DOHH2 (cell line): ENCODE measurements at regions not wholly inside any gene's neighbourhood (a gene's known extent, or its start where the extent isn't known, plus 50 kb on each side); places are given as distances from the start of the nearest gene placed in this dataset.

Source experiments
- H3F3A ChIP-seq: fragments of 200-600 bp; sonication (generic), shearing (Covaris generic); 2 replicates; pipeline ENCODE4 v1.6.0; 2016; ENCODE audit warnings: antibody characterized with exemption, mild to moderate bottlenecking; ENCODE audit not compliant: control insufficient read depth, insufficient read depth
- H3K27ac ChIP-seq: fragments of 200-600 bp; sonication (generic); 2 replicates; pipeline ENCODE4 v1.5.1; 2014; ENCODE audit warnings: low read depth, mild to moderate bottlenecking, low read length, moderate library complexity
- H3K27me3 ChIP-seq: fragments of 200-600 bp; sonication (generic); 2 replicates; pipeline ENCODE4 v1.6.1; 2014; ENCODE audit warnings: mild to moderate bottlenecking, low read length, mixed read lengths; ENCODE audit not compliant: control insufficient read depth
- H3K36me3 ChIP-seq: fragments of 200-600 bp; sonication (generic); 2 replicates; pipeline ENCODE4 v1.6.1; 2014; ENCODE audit warnings: mild to moderate bottlenecking, low read length, moderate library complexity, mixed read lengths; ENCODE audit not compliant: control insufficient read depth
- H3K4me1 ChIP-seq: fragments of 200-600 bp; sonication (generic); 2 replicates; pipeline ENCODE4 v1.6.1; 2014; ENCODE audit warnings: mild to moderate bottlenecking, low read length, mixed read lengths; ENCODE audit not compliant: control insufficient read depth
- H3K4me2 ChIP-seq: fragments of 200-600 bp; sonication (generic); 2 replicates; pipeline ENCODE4 v1.6.0; 2014; ENCODE audit warnings: mild to moderate bottlenecking, low read length, moderate library complexity
- H3K4me3 ChIP-seq: fragments of 200-600 bp; sonication (generic); 2 replicates; pipeline ENCODE4 v1.5.1; 2014; ENCODE audit warnings: mild to moderate bottlenecking, low read length, mixed read lengths
- H3K79me2 ChIP-seq: fragments of 200-600 bp; sonication (generic); 2 replicates; pipeline ENCODE4 v1.6.1; 2014; ENCODE audit warnings: mild to moderate bottlenecking, low read length, mixed read lengths; ENCODE audit not compliant: control insufficient read depth
- H3K9me2 ChIP-seq: fragments of 200-600 bp; sonication (generic); replicated peaks from 2 replicates; pipeline ENCODE4 v1.6.1; 2014; ENCODE audit warnings: mild to moderate bottlenecking, low read length, mixed read lengths; ENCODE audit not compliant: control insufficient read depth
- H3K9me3 ChIP-seq: fragments of 200-600 bp; sonication (generic); 2 replicates; pipeline ENCODE4 v1.6.1; 2014; ENCODE audit warnings: antibody characterized with exemption, low read length, mixed read lengths; ENCODE audit not compliant: control insufficient read depth, insufficient read depth
- H4K20me1 ChIP-seq: fragments of 200-600 bp; sonication (generic); 2 replicates; pipeline ENCODE4 v1.6.0; 2014; ENCODE audit warnings: low read depth, mild to moderate bottlenecking, antibody characterized with exemption, low read length, moderate library complexity; ENCODE audit not compliant: control insufficient read depth, insufficient read depth
- EZH2phosphoT487 ChIP-seq: fragments of 200-600 bp; sonication (generic); IDR thresholded peaks from 2 replicates; pipeline ENCODE4 v1.6.1; 2017; ENCODE audit warnings: borderline replicate concordance, mild to moderate bottlenecking, antibody characterized with exemption, low read length, moderate library complexity, mixed read lengths
- TF ChIP-seq, protein P1 (sequence below): fragments of 200-600 bp; sonication (generic); IDR thresholded peaks from one replicate; pipeline ENCODE4 v1.5.1; 2014; ENCODE audit warnings: antibody characterized with exemption, mild to moderate bottlenecking, low read depth, low read length; ENCODE audit not compliant: poor library complexity, severe bottlenecking

DNA sequence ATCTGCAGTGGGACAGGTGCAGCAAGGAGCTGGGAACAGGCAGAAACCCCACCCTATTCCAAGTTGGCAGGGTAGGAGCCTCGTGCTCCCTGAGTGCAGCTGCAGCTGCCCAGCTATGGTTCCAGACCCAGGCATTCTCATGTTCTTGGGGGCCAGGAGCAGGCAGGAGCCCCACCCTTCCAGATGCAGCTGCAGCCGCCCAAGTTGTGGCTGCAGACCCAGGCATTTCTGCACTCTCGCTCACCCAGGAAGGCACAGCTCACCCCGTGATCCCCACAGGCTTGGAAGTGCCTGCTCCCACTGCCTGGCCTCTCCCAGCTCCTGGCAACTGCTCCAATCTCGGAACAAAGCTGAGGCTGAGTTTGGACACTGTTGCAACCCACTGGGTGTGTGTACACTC lies 275.8 kb upstream of the ADRA1B start:
- Histone ChIP-seq H3K27me3 (0 out of 2 replicates have a peak, but pooled peaks cover 5% of the 10 kb centered on the region), H3K4me3 (no peak overlapping the region), H3K9me3 (no peaks in the 10 kb centered on the region), H3K4me2 (no peak overlapping the region), H3F3A (no peaks in the 10 kb centered on the region), H4K20me1 (no peaks in the 10 kb centered on the region), H3K9me2 (no peaks in the 10 kb centered on the region), H3K36me3 (no peaks in the 10 kb centered on the region), H3K79me2 (no peaks in the 10 kb centered on the region), H3K4me1 (no peaks in the 10 kb centered on the region), H3K27ac (no peak overlapping the region)
- TF ChIP-seq, protein P1, sequence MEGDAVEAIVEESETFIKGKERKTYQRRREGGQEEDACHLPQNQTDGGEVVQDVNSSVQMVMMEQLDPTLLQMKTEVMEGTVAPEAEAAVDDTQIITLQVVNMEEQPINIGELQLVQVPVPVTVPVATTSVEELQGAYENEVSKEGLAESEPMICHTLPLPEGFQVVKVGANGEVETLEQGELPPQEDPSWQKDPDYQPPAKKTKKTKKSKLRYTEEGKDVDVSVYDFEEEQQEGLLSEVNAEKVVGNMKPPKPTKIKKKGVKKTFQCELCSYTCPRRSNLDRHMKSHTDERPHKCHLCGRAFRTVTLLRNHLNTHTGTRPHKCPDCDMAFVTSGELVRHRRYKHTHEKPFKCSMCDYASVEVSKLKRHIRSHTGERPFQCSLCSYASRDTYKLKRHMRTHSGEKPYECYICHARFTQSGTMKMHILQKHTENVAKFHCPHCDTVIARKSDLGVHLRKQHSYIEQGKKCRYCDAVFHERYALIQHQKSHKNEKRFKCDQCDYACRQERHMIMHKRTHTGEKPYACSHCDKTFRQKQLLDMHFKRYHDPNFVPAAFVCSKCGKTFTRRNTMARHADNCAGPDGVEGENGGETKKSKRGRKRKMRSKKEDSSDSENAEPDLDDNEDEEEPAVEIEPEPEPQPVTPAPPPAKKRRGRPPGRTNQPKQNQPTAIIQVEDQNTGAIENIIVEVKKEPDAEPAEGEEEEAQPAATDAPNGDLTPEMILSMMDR: no peak

DNA sequence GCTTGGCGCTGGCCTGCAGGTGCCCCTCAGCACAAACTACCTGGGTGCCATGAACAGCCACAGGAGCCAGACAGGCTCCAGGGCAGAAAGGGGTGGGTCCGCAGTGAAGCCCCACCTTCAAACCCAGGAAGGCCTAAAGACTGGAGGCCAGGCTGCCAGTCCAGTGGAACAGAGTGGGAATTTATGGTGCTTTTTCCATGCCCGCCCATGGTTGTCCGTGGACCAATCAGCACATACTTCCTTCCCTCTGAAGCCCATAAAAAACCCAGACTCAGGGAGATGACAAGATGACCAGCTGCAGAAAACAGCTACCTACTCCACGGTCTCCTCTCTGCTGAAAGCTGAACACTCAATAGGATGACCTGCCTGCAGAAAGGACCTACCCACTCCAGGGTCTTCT lies 275.4 kb upstream of the ADRA1B start:
- TF ChIP-seq EZH2phosphoT487: no peak
- TF ChIP-seq, protein P1: no peak
- Histone ChIP-seq H4K20me1 (no peaks in the 10 kb centered on the region), H3K4me1 (no peaks in the 10 kb centered on the region), H3K9me3 (no peaks in the 10 kb centered on the region), H3K4me2 (no peak overlapping the region), H3K27ac (no peak overlapping the region), H3F3A (no peaks in the 10 kb centered on the region), H3K79me2 (no peaks in the 10 kb centered on the region), H3K9me2 (no peaks in the 10 kb centered on the region), H3K27me3 (0 out of 2 replicates have a peak, but pooled peaks cover 5% of the 10 kb centered on the region), H3K36me3 (no peaks in the 10 kb centered on the region), H3K4me3 (no peak overlapping the region)

DNA sequence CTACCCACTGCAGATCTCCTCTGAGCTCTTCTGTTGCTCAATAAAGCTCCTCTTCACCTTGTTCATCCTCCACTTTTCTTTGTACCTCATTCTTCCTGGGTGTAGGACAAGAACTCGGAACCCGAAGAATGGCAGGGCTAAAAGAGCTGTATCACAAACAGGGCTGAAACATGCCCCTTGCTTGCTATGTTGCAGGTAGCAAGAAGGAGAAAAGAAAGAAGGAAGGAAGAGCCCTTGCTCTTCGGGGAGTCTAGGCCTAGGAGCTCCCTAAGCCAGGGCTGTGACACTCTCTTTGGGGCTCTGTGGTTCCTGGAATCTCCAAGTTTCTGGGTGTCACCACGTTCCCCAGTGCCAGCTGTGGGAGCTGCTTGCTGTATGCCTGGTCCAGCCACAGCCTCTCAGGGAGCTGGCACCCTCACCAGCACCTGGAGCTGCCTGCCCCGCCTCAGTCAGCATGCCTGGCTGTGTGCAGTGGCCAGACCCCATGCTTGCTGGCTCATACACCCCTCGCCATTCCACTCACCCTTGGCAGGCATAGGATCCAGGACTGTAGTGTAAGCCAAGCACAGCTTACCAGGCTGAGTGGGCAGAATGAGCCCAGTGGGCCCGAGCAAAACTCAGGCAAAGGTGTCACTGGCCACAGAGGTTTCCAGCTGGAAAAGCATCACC lies 274.8 kb upstream of the ADRA1B start:
- no peaks in the 10 kb centered on the region for H3F3A ChIP-seq
- no peaks in the 10 kb centered on the region for H3K4me1 ChIP-seq
- 0 out of 2 replicates have a peak, but pooled peaks cover 5% of the 10 kb centered on the region for H3K27me3 ChIP-seq
- H3K79me2 ChIP-seq: no peaks in the 10 kb centered on the region
- no peaks in the 10 kb centered on the region for H3K9me3 ChIP-seq
- H3K27ac ChIP-seq: no peak overlapping the region
- TF ChIP-seq, protein P1: no peak
- TF ChIP-seq EZH2phosphoT487: no peak
- H4K20me1 ChIP-seq: no peaks in the 10 kb centered on the region
- no peaks in the 10 kb centered on the region for H3K36me3 ChIP-seq
- no peaks in the 10 kb centered on the region for H3K9me2 ChIP-seq
- H3K4me2 ChIP-seq: no peak overlapping the region
- no peak overlapping the region for H3K4me3 ChIP-seq
